ENCODE measurements at regions not wholly inside any gene's neighbourhood (a gene's known extent, or its start where the extent isn't known, plus 50 kb on each side); places are given as distances from the start of the nearest gene placed in this dataset.
"Not testable (repeated sequence)": the region's sequence is repeated elsewhere in the genome, so short reads cannot be mapped to it uniquely, and the experiment has no call there.

DNA sequence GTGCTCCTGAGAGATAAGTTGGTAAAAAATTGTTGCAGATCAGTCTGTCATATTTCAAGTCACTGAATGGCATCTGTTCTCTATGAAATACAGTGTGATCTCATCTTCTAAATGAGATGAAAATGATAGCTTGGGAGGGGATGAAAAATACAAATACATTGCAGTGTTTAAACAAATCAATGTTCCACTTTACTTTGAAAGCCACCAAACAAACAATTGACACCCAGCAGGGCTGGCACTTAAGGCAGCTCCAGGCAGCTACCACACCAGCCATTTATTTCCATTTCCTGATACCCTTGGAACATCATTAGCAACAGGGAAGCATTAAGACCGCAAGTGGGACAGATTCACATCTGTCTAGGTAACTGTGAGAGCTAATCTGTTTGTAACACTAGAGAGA lies 827.6 kb upstream of the KIF2B start:
- DNase-seq: no peak
- Mint-ChIP-seq H3K9me3 (peaks cover 1% of the 10 kb centered on the region), H3K27ac (no peak overlapping the region), H3K4me3 (no peak overlapping the region), H3K36me3 (no peaks in the 10 kb centered on the region), H3K4me1 (no peaks in the 10 kb centered on the region), H3K27me3 (no peaks in the 10 kb centered on the region)

- peaks cover 2% of the 10 kb centered on the region for H3K9me3 Mint-ChIP-seq
- no peaks in the 10 kb centered on the region for H3K27me3 Mint-ChIP-seq
- no peak overlapping the region for H3K27ac Mint-ChIP-seq
- no peak for DNase-seq
- H3K4me1 Mint-ChIP-seq: no peaks in the 10 kb centered on the region
- H3K36me3 Mint-ChIP-seq: no peaks in the 10 kb centered on the region
- H3K4me3 Mint-ChIP-seq: no peak overlapping the region
Measured at GRCh38 chr17:52986056-52986662, 827.6 kb upstream of the CA10 start.

DNA sequence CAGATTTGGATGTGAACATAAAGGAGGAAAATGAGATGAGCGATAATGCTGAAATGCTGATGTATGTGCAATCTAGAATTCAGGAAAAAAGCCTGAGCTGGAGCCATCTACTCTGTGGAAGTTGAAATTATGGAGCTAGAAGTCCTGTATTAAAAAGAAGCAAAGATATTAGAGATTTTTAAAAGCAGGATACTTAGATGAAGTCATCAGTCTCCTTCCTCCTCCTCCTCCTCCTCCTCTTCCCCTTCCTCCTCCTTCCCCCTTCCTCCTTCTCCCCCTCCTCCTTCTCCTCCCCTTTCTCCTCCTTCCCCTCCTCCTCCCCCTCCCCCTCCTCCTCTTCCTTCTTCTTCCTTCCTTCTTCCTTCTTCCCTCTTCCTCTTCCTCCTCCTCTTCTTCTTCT lies 823.8 kb upstream of the CA10 start:
- Mint-ChIP-seq H3K9me3 (peaks cover 2% of the 10 kb centered on the region), H3K27me3 (no peaks in the 10 kb centered on the region), H3K36me3 (no peaks in the 10 kb centered on the region), H3K4me1 (no peaks in the 10 kb centered on the region), H3K4me3 (no peak overlapping the region), H3K27ac (no peak overlapping the region)
- no peak for DNase-seq

GRCh38 chr17:52979921-52980320 lies 821.4 kb upstream of the CA10 start:
- H3K36me3 Mint-ChIP-seq: no peaks in the 10 kb centered on the region
- no peak overlapping the region for H3K27ac Mint-ChIP-seq
- H3K27me3 Mint-ChIP-seq: no peaks in the 10 kb centered on the region
- no peak for DNase-seq
- peaks cover 2% of the 10 kb centered on the region for H3K9me3 Mint-ChIP-seq
- no peaks in the 10 kb centered on the region for H3K4me1 Mint-ChIP-seq
- no peak overlapping the region for H3K4me3 Mint-ChIP-seq

GRCh38 chr17:52965856-52966255 lies 807.3 kb upstream of the CA10 start:
- Mint-ChIP-seq H3K4me1 (no peaks in the 10 kb centered on the region), H3K27me3 (no peaks in the 10 kb centered on the region), H3K36me3 (no peaks in the 10 kb centered on the region), H3K9me3 (peaks cover 7% of the 10 kb centered on the region), H3K27ac (no peak overlapping the region), H3K4me3 (no peak overlapping the region)
- DNase-seq: no peak

DNA sequence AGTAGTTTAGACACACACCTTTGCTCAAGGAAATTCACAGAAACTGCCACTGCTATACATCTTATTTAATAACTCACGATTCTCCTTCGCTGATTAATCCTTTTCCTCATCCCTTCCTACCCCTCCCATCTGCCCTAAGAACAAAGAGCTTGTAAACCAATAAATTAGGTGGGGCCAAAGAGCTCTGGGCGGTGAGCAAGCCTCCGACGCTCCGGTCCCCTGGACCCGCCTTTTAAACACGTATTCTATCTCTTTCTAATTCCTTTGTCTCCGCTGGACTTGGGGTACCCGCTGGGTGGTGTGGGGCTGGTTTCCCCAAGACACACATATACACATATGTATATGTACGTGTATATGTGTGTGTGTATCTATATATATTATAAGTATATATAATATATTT lies 803.2 kb upstream of the CA10 start:
- not testable (repeated sequence) for DNase-seq, H3K27me3 Mint-ChIP-seq, H3K27ac Mint-ChIP-seq, H3K4me3 Mint-ChIP-seq, H3K9me3 Mint-ChIP-seq, H3K4me1 Mint-ChIP-seq, H3K36me3 Mint-ChIP-seq

DNA sequence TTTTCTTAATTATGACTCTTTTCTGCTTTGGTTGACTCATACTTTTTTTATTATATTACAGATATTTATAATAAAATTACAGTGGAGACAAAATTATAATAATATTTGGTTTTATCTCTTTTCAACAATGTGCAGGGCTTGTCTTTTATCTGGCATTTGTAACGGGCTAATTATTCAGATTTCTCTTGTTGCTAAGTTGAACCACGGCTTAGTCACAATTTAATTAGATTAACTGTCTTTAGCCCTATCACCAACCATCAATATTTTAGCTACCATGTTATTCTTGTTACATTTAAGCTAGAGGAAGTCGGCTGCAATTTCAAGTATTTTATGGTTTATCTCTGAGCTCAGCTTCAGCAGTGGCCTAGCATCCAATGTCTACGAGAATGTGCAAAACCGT lies 798.9 kb upstream of the CA10 start:
- no peaks in the 10 kb centered on the region for H3K36me3 Mint-ChIP-seq
- DNase-seq: no peak
- no peaks in the 10 kb centered on the region for H3K27me3 Mint-ChIP-seq
- no peak overlapping the region for H3K27ac Mint-ChIP-seq
- H3K9me3 Mint-ChIP-seq: peaks cover 5% of the 10 kb centered on the region
- no peak overlapping the region for H3K4me3 Mint-ChIP-seq
- H3K4me1 Mint-ChIP-seq: no peaks in the 10 kb centered on the region

DNA sequence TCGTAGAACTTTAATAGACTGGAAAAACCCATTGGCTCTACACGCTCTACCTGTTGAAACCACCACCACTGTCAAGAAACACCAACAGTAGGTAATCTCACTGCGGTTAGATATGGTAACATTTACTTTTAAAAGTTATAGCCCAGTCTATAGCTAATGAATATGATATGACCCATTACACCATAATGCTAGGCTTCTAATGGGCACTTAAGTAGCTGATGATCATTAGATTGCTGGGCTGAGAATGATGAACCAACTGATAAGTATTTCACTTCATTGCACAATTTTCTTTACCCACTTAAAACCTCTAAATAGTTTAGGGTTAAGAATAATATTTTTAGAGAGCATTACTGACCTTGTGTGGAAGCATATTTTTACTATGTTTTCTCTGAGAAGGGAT lies 788.9 kb upstream of the CA10 start:
- DNase-seq: no peak
- no peak overlapping the region for H3K27ac Mint-ChIP-seq
- no peaks in the 10 kb centered on the region for H3K27me3 Mint-ChIP-seq
- H3K36me3 Mint-ChIP-seq: no peaks in the 10 kb centered on the region
- H3K4me3 Mint-ChIP-seq: no peak overlapping the region
- H3K9me3 Mint-ChIP-seq: peaks cover 3% of the 10 kb centered on the region
- no peaks in the 10 kb centered on the region for H3K4me1 Mint-ChIP-seq

- Mint-ChIP-seq H3K27me3 (no peaks in the 10 kb centered on the region), H3K36me3 (no peaks in the 10 kb centered on the region), H3K27ac (no peak overlapping the region), H3K9me3 (peaks cover 19% of the 10 kb centered on the region), H3K4me1 (no peaks in the 10 kb centered on the region), H3K4me3 (no peak overlapping the region)
- no peak for DNase-seq
Measured at GRCh38 chr17:52938623-52939230, 780.2 kb upstream of the CA10 start.

GRCh38 chr17:52930581-52930980 lies 772.1 kb upstream of the CA10 start:
- H3K4me1 Mint-ChIP-seq: no peaks in the 10 kb centered on the region

DNA sequence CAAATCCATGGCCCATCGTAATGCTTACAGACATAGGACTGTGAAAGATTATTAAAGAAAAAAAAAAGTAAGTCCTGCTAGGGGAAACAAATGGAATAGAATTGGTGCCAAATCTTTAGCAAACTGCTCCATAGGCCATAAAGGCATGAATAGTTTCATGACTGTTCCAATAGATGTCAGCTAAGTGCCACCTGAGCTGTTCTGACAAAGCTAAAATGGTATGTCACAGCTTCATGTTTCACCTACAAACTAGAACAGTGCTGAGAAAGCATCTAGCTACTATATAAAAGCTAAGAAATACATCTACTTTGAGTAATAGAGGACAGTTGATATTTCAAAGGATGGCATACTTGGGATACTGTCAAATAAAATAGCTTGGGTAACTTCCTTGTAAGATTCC lies 771.6 kb upstream of the CA10 start:
- DNase-seq: no peak
- Mint-ChIP-seq H3K9me3 (no peaks in the 10 kb centered on the region), H3K27ac (no peak overlapping the region), H3K4me1 (no peaks in the 10 kb centered on the region), H3K36me3 (no peaks in the 10 kb centered on the region), H3K27me3 (no peaks in the 10 kb centered on the region), H3K4me3 (no peak overlapping the region)

More at GRCh38 chr17:52930581-52930980, 772.1 kb upstream of the CA10 start:
- H3K27ac Mint-ChIP-seq: no peak overlapping the region
- no peaks in the 10 kb centered on the region for H3K36me3 Mint-ChIP-seq
- no peaks in the 10 kb centered on the region for H3K27me3 Mint-ChIP-seq
- DNase-seq: no peak
- no peak overlapping the region for H3K4me3 Mint-ChIP-seq
- peaks cover 3% of the 10 kb centered on the region for H3K9me3 Mint-ChIP-seq

DNA sequence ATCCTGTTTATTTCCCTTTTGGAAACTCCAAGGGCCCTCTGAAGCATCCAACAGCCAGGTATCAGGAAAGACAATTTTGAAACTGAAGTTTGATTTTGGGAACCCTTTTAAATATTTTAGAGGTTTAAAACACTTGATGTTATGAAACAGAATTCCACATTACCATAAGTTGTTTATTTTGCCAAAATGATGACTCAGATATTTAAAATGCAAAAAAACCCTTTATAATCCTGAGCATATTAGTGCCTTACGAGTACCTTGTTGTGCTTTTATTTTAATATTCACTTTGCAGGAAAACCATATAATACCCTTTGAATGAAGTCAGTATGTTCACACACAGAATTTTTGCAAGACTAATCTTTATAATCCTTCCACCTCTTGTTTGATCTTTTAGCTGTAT lies 765.1 kb upstream of the CA10 start:
- no peaks in the 10 kb centered on the region for H3K27me3 Mint-ChIP-seq
- H3K4me3 Mint-ChIP-seq: no peak overlapping the region
- peaks cover 3% of the 10 kb centered on the region for H3K9me3 Mint-ChIP-seq
- no peak for DNase-seq
- H3K4me1 Mint-ChIP-seq: no peaks in the 10 kb centered on the region
- H3K36me3 Mint-ChIP-seq: no peaks in the 10 kb centered on the region
- H3K27ac Mint-ChIP-seq: no peak overlapping the region

GRCh38 chr17:52899235-52899634 lies 740.7 kb upstream of the CA10 start:
- H3K27me3 Mint-ChIP-seq: no peaks in the 10 kb centered on the region
- no peak overlapping the region for H3K4me3 Mint-ChIP-seq
- no peaks in the 10 kb centered on the region for H3K4me1 Mint-ChIP-seq
- no peaks in the 10 kb centered on the region for H3K36me3 Mint-ChIP-seq
- no peak for DNase-seq
- no peak overlapping the region for H3K27ac Mint-ChIP-seq
- peaks cover 4% of the 10 kb centered on the region for H3K9me3 Mint-ChIP-seq

GRCh38 chr17:52895272-52895671 lies 736.8 kb upstream of the CA10 start:
- no peaks in the 10 kb centered on the region for H3K27me3 Mint-ChIP-seq
- no peak overlapping the region for H3K4me3 Mint-ChIP-seq
- DNase-seq: no peak
- H3K4me1 Mint-ChIP-seq: no peaks in the 10 kb centered on the region
- H3K9me3 Mint-ChIP-seq: peaks cover 4% of the 10 kb centered on the region
- H3K36me3 Mint-ChIP-seq: no peaks in the 10 kb centered on the region
- H3K27ac Mint-ChIP-seq: no peak overlapping the region

GRCh38 chr17:52892334-52892733 lies 733.8 kb upstream of the CA10 start:
- Mint-ChIP-seq H3K27ac (no peak overlapping the region), H3K27me3 (no peaks in the 10 kb centered on the region), H3K4me1 (no peaks in the 10 kb centered on the region), H3K4me3 (no peak overlapping the region), H3K36me3 (no peaks in the 10 kb centered on the region), H3K9me3 (peaks cover 2% of the 10 kb centered on the region)
- DNase-seq: no peak

GRCh38 chr17:52885882-52886281 lies 727.4 kb upstream of the CA10 start:
- H3K4me3 Mint-ChIP-seq: no peak overlapping the region
- H3K9me3 Mint-ChIP-seq: no peaks in the 10 kb centered on the region
- H3K36me3 Mint-ChIP-seq: no peaks in the 10 kb centered on the region
- H3K27me3 Mint-ChIP-seq: peaks cover 5% of the 10 kb centered on the region
- no peak for DNase-seq
- no peak overlapping the region for H3K27ac Mint-ChIP-seq
- no peaks in the 10 kb centered on the region for H3K4me1 Mint-ChIP-seq
